Mesodermal cell (in vitro differentiated cells): ENCODE measurements at regions not wholly inside any gene's neighbourhood (a gene's known extent, or its start where the extent isn't known, plus 50 kb on each side); places are given as distances from the start of the nearest gene placed in this dataset.

ENCODE experiments used
- H3K27ac ChIP-seq: 2 replicates; pipeline ENCODE4 v1.7.0; 2013; ENCODE audit warnings: mild to moderate bottlenecking, low read depth, low read length, moderate library complexity; ENCODE audit not compliant: severe bottlenecking
- H3K36me3 ChIP-seq: 2 replicates; pipeline ENCODE4 v1.7.1; 2013; ENCODE audit warnings: mild to moderate bottlenecking, low read length, moderate library complexity; ENCODE audit not compliant: control insufficient read depth, insufficient read depth
- H3K4me1 ChIP-seq: one replicate; pipeline ENCODE4 v1.7.1; 2013; ENCODE audit warnings: mild to moderate bottlenecking, low read length; ENCODE audit not compliant: insufficient read depth, control insufficient read depth, poor library complexity, severe bottlenecking
- H3K4me3 ChIP-seq: 2 replicates; pipeline ENCODE4 v1.7.0; 2013; ENCODE audit warnings: low read length, control low read depth, mild to moderate bottlenecking; ENCODE audit not compliant: insufficient read depth, poor library complexity, severe bottlenecking; ENCODE audit errors: extremely low read depth
- H3K9me3 ChIP-seq: 2 replicates; pipeline ENCODE4 v1.7.1; 2013; ENCODE audit warnings: mild to moderate bottlenecking, low read length, moderate library complexity; ENCODE audit not compliant: control insufficient read depth
- WGBS, 2 experiments: methylation state at CpG; one replicate each; pipeline ENCODE4 v1.1.5; 2013; ENCODE audit warnings: missing lambda C conversion rate in 2 of 2; ENCODE audit not compliant: insufficient coverage in 2 of 2; 5-methylcytosine and 5-hydroxymethylcytosine counted together

- Histone ChIP-seq H3K9me3 (no peaks in the 10 kb centered on the region), H3K4me1 (no peaks in the 10 kb centered on the region), H3K27ac (no peak overlapping the region), H3K36me3 (no peaks in the 10 kb centered on the region), H3K4me3 (no peak overlapping the region)
- WGBS, 2 experiments, result 88 to 98% methylated on average over 4 of the region's 4 CpGs
Measured at GRCh38 chr9:111195766-111196165, 134.3 kb downstream of the OR2K2 start.

DNA sequence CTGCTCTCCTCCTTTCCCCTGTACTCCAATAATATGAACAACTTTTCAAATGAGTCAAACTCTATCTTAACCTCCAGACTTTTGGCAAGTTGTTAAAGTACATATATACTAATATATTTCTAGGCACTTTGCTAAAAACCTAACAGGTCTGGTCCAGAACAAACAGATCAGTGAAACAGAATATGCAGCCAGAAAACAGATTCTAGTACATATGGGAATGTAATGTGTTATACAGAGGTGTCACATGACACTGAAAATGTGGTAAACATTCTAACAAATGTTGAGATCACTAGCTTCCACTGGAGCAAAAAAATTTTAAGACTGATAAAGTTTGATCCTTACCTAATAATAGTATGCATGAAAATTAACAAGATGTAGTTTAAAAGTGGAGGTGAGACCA lies 136.9 kb downstream of the OR2K2 start:
- no peaks in the 10 kb centered on the region for H3K4me1 ChIP-seq
- H3K27ac ChIP-seq, result no peak overlapping the region
- H3K9me3 ChIP-seq, result no peaks in the 10 kb centered on the region
- H3K36me3 ChIP-seq, result no peaks in the 10 kb centered on the region
- H3K4me3 ChIP-seq, result no peak overlapping the region

- Histone ChIP-seq H3K27ac (no peak overlapping the region), H3K9me3 (no peaks in the 10 kb centered on the region), H3K4me1 (no peaks in the 10 kb centered on the region), H3K4me3 (no peak overlapping the region), H3K36me3 (no peaks in the 10 kb centered on the region)
- 100% methylated on average over 1 to 2 of the region's 2 CpGs for WGBS, 2 experiments
Measured at GRCh38 chr9:111192650-111193049, 137.4 kb downstream of the OR2K2 start.

DNA sequence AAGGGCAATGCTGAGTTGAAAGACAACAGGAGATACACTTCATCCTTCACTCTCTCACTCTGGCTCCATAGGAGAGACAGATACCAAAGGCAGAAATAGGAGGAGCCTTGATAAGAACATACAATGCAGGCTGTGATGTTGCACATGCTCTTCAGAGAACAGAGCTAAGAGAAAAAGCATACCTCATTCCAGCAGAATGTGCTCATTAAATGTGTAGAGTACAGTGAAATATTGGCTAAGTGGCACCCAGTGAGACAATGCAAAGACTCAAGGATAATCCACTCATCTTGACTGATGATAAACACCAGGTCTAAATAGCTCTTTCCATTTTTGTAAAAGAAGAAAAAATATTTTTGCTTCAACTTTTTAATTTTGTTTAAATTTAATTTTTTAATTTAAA lies 139.7 kb downstream of the OR2K2 start:
- Histone ChIP-seq H3K9me3 (no peaks in the 10 kb centered on the region), H3K27ac (no peak overlapping the region), H3K4me1 (no peaks in the 10 kb centered on the region), H3K4me3 (no peak overlapping the region), H3K36me3 (no peaks in the 10 kb centered on the region)

GRCh38 chr9:111187376-111187775 lies 142.6 kb downstream of the OR2K2 start:
- H3K9me3 ChIP-seq, result no peaks in the 10 kb centered on the region
- H3K36me3 ChIP-seq, result no peaks in the 10 kb centered on the region
- no CpG with 5 or more reads among the region's 1 CpG for WGBS, 2 experiments
- no peak overlapping the region for H3K27ac ChIP-seq
- H3K4me3 ChIP-seq, result no peak overlapping the region
- H3K4me1 ChIP-seq, result no peaks in the 10 kb centered on the region

- Histone ChIP-seq H3K36me3 (no peaks in the 10 kb centered on the region), H3K9me3 (no peaks in the 10 kb centered on the region), H3K4me1 (no peaks in the 10 kb centered on the region), H3K4me3 (no peak overlapping the region), H3K27ac (no peak overlapping the region)
- WGBS, 2 experiments, result 75 to 90% methylated on average over 1 of the region's 1 CpG
Measured at GRCh38 chr9:111186021-111186530, 143.9 kb downstream of the OR2K2 start.

GRCh38 chr9:111180811-111181210 lies 142.5 kb upstream of the LPAR1 start:
- Histone ChIP-seq H3K4me1 (no peaks in the 10 kb centered on the region), H3K27ac (no peak overlapping the region), H3K4me3 (no peak overlapping the region), H3K9me3 (no peaks in the 10 kb centered on the region), H3K36me3 (no peaks in the 10 kb centered on the region)
- 91% methylated on average over 1 of the region's 2 CpGs; no CpG with 5 or more reads in 1 of the 2 experiments for WGBS, 2 experiments

- H3K27ac ChIP-seq, result no peak overlapping the region
- no peaks in the 10 kb centered on the region for H3K36me3 ChIP-seq
- no peak overlapping the region for H3K4me3 ChIP-seq
- H3K9me3 ChIP-seq, result no peaks in the 10 kb centered on the region
- 90 to 99% methylated on average over 5 of the region's 5 CpGs for WGBS, 2 experiments
- H3K4me1 ChIP-seq, result no peaks in the 10 kb centered on the region
Measured at GRCh38 chr9:111179577-111179976, 141.3 kb upstream of the LPAR1 start.

DNA sequence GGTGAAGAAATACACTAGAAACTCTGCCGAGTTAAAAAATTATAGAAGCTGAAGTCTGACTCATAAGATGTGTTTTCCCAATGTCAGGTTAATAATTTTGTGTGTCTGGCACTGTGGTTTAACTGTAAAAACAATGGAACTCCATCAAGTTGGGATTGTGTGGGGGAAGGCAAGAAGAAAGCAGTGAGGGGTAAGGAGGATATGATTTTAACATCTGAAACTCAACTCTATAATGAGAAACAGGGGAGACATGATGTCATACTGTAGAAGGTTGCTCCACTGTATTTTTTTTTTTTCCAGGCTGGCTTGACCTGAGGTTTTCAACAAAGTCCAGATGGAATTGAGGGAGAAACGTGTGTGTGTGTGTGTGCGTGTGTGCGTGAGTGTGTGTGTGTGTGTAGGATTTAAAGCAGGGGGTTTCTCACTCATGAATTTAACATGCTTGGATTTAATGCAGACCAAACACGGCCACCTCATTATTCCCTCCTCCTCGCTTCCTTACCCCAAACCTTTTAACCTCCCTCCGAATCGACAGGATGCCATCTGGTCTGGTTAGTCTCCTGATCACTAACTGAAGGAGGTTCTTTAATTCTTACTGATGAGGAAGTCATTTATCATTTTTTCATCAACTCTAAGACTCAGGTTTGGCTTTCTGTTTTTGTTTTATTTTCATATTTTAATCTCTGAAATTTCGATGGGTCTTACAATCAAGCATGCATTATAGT lies 140.2 kb upstream of the LPAR1 start:
- H3K27ac ChIP-seq, result no peak overlapping the region
- no peaks in the 10 kb centered on the region for H3K36me3 ChIP-seq
- H3K4me1 ChIP-seq, result no peaks in the 10 kb centered on the region
- H3K9me3 ChIP-seq, result no peaks in the 10 kb centered on the region
- no peak overlapping the region for H3K4me3 ChIP-seq
- 80 to 89% methylated on average over 1 to 2 of the region's 9 CpGs for WGBS, 2 experiments

DNA sequence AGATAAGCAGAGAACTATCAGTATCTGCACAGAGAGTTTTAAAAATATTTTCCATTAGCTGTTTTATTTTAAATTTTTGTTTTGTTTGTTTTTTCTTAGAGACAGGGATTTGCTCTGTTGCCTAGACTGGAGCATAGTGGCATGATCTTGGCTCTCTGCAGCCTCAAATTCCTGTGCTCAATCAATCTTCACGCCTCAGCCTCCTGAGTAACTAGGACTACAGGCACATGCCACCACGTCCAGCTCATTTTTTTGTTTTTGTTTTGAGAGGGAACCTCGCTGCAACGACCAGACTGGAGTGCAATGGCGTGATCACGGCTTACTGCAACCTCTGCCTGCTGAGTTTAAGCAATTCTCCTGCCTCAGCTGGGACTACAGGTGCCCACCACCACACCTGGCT lies 138.2 kb upstream of the LPAR1 start:
- WGBS, 2 experiments, result 88 to 97% methylated on average over 6 of the region's 6 CpGs
- H3K27ac ChIP-seq, result no peak overlapping the region
- no peaks in the 10 kb centered on the region for H3K9me3 ChIP-seq
- H3K4me3 ChIP-seq, result no peak overlapping the region
- no peaks in the 10 kb centered on the region for H3K4me1 ChIP-seq
- no peaks in the 10 kb centered on the region for H3K36me3 ChIP-seq

DNA sequence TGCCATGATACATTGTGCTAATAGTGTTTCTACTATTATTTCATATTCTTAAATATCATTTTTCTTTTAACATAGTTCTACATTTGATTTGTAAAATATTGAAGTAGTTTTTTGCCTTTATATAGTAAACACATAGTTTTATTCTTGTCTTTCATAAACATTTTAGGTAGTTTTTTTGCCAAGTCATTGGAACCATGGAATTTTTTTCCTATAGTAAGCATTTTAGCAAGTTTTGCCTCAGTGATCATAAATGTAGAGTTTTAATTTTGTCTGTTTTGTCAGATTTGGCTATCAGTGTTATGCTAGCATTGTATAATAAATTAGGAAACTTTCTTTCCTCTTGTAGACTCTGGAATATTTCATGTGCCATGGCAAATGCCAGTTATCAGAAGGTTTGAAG lies 137.1 kb upstream of the LPAR1 start:
- Histone ChIP-seq H3K9me3 (no peaks in the 10 kb centered on the region), H3K4me1 (no peaks in the 10 kb centered on the region)

More for the DNA sequence above, 137.1 kb upstream of the LPAR1 start:
- H3K36me3 ChIP-seq, result no peaks in the 10 kb centered on the region
- H3K27ac ChIP-seq, result no peak overlapping the region
- no peak overlapping the region for H3K4me3 ChIP-seq
